ENCODE measurements at regions not wholly inside any gene's neighbourhood (a gene's known extent, or its start where the extent isn't known, plus 50 kb on each side); places are given as distances from the start of the nearest gene placed in this dataset.
"Not testable (repeated sequence)": the region's sequence is repeated elsewhere in the genome, so short reads cannot be mapped to it uniquely, and the experiment has no call there.

GRCh38 chr13:23044906-23045305 is 135.9 kb upstream of the SGCG start:
- no peak for DNase-seq

- DNase-seq = no peak
These were observed 130.7 kb upstream of the SGCG start for GRCh38 chr13:23050126-23050525.

GRCh38 chr13:23053711-23054110 is 127.1 kb upstream of the SGCG start:
- not testable (repeated sequence) for DNase-seq

GRCh38 chr13:23059173-23059572 is 121.6 kb upstream of the SGCG start:
- DNase-seq = no peak

GRCh38 chr13:23060959-23061358 is 119.8 kb upstream of the SGCG start:
- no peak for DNase-seq

GRCh38 chr13:23067129-23067528 is 113.7 kb upstream of the SGCG start:
- no peak for DNase-seq

GRCh38 chr13:23069566-23069965 is 111.2 kb upstream of the SGCG start:
- no peak for DNase-seq

- DNase-seq = no peak
These were observed 106.5 kb upstream of the SGCG start for GRCh38 chr13:23074075-23074828.

- no peak for DNase-seq
These were observed 99.6 kb upstream of the SGCG start for GRCh38 chr13:23081220-23081619.

GRCh38 chr13:23081901-23082300 is 98.9 kb upstream of the SGCG start:
- DNase-seq = no peak

GRCh38 chr13:23086968-23087623 is 93.7 kb upstream of the SGCG start:
- DNase-seq = no peak

- peak; percentile 64 for DNase-seq
These were observed 92.9 kb upstream of the SGCG start for GRCh38 chr13:23087880-23088279.

- DNase-seq = no peak
These were observed 82.4 kb upstream of the SGCG start for GRCh38 chr13:23098161-23098907.

GRCh38 chr13:23105051-23105450 is 75.7 kb upstream of the SGCG start:
- DNase-seq = no peak

GRCh38 chr13:23107665-23108064 is 73.1 kb upstream of the SGCG start:
- DNase-seq = no peak

- DNase-seq = no peak
These were observed 61.6 kb upstream of the SGCG start for GRCh38 chr13:23119131-23119530.

GRCh38 chr13:23127540-23127939 is 53.2 kb upstream of the SGCG start:
- DNase-seq = not testable (repeated sequence)

GRCh38 chr13:23129331-23129730 is 51.4 kb upstream of the SGCG start:
- DNase-seq = no peak

Data from NCI-H748 treated with DMSO at 0.1 percent for 48 hours (cell line).